Activated CD8-positive, alpha-beta memory T cell treated with anti-CD3 and anti-CD28 coated beads, Interleukin-2, amount 50 U/mL, for 24 hours (primary cell): ENCODE measurements at regions not wholly inside any gene's neighbourhood (a gene's known extent, or its start where the extent isn't known, plus 50 kb on each side); places are given as distances from the start of the nearest gene placed in this dataset.

Experiments
- DNase-seq: peaks from one replicate; pipeline ENCODE4 v3.0.0-alpha.2; 2020; ENCODE audit errors: extremely low read depth

DNA sequence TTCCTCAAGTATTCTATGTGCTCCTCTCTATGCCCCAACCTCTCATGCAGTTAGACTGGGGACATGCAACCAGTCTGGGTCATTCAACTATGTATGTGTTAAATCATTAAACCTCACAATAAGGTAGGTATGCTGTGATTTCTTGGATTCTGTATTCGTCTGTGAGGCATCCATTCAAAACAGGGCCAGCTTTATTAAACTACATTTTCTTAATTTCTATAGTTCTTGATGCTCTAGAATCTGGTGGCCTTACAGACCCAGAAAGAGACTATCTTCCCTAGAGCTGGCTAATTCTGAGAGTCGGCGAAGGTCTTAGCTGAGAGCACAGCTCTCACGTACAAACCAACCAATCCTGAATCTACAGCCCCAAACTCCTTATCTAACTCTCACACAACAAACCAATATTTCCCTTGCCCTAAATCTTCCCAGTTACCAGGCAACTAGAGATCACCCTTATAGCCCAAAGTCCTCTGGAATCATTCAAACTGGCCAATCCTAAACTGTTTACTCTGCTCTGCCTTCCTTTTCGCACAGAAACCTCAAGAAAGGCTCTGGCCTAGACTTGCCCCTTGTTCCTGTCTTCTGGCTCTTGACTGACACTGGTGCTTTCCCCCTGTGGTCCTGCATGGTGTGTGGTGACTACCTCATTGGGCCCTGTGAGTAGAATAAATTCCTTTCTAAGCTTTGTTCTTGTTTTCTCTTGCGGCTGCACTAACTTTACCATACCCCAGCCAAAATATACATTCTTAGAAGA is 203.5 kb upstream of the TET2 start:
- DNase-seq, result no peak

DNA sequence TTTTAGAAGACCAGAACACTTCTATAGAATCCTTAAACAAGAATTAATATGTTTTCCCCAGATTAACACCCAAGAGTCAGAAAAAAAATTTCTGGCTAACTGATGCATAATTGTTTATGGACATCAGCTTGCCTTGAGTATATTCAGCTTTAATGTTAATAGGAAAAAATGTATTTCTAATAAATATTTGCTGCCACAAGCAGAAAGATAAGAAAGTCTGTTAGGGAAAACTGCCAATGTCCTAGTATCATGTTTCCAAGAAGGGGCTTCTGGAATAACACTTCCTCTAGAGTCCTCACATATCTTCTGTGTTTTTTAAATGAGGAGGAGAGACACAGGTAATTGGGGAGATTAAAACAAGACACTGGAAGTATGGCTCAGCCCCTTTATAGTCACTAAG is 202.1 kb upstream of the TET2 start:
- DNase-seq, result no peak

DNA sequence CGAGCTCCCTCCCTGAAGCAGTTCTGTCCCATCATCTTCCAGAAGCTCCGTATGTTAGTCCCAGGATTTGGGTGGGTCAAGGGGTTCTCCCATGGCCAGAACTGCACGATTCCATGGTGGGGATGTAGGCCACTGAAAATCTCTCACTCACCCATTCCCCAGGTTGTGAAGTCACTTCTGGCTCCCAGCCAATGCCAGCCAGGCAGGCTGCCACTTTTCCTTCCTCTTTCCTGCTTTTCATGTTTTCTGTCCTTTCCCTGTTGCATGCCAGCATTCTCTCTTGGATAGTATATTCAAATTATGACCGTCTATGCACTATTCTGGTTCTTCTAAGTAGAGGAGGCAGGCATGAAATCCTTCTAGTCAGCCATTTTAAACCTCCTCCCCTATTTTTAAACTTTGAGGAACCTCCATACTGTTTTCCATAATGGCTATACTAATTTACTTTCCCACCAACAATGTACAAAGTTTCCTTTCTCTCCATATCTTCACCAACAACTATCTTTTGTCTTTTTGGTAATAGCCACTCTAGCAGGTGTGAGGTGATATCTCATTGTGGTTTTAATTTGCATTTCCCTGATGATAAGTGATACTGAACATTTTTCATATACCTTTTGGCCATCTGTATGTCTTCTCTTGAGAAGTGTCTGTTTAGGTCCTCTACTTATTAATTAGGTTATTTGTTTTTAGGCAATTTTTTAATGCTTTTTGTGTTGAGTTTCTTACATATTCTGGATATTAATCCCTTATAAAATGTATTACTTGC is 182.1 kb upstream of the TET2 start:
- DNase-seq, result no peak

DNA sequence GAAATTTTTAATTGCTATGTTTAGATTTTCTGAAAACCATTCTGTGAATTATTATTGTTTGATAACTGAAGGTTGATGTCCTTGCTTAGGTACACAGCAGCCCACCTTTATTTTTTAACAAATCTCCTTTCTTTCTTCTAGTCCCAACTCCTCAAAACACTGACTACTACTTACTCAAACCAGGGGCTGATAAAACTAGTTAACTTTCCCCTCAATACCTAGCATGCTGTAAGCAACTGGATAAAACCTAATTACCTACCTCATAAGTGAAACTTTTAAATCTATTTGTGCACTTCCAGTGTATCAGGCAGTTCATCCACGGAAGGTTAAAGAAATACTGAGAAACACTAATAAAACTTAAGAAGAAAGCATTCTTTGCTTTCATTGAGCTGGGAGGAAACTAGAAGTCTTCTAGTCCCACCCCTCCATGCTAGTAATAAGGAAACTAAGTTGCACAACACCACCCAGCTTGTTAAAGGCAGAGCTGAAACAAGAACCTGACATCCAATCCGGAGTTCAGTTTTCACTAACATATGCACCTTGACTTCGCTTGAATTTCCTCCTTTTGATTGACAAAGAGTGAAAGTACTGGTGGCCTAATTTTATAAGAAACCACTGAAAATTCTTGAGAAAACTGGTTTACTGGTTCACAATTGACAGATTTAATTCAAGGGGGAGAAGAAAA is 180.2 kb upstream of the TET2 start:
- DNase-seq, result no peak

DNA sequence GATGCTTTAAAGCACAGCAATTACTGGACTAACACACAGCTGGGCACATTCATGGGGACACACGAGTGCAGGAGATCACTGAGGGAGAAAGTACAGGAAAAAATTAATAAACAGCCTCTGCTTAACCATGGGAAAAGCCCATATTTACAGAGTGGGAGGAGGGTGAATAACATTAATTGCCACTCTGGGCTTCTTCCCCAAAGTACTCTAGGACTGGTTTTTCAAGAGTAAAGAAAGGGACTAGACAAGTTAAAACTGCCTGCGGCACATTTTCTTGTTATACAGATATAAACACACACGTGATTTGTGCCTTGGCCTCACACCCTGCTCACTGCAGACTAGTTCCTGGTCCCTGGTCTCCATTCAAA is 179.7 kb upstream of the TET2 start:
- no peak for DNase-seq

DNA sequence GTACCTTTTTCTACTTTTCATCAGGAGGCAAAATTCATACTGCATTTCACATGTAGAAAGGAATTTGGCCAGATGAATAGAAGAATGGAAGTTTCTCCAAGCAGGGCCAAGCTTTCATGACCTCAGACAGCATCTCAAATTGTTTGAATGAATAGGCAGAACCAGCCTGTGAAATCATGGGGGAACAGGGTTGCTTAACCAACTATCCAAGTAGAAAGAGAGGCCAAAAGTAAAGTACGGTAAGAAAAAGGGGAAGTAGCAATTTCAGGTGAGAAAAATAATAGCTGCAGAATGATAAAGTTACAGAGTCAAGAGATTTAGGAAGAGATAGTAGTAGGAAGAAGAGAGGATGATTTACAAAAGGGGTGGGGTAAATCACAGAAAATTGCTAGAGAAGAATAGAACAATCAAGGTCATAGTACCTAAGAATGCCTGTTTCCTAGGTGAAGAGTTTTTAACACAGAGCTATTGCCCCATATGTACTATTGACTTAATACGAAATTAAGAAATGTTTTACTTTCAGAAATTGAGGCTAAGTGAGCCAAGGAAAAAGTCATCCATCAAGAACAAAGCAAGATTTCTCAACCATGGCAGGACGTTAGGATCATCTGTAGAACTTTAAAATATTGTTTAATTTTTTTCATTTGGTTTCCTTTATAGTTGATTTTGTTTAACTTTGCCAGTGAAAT is 177.1 kb upstream of the TET2 start:
- no peak for DNase-seq

DNA sequence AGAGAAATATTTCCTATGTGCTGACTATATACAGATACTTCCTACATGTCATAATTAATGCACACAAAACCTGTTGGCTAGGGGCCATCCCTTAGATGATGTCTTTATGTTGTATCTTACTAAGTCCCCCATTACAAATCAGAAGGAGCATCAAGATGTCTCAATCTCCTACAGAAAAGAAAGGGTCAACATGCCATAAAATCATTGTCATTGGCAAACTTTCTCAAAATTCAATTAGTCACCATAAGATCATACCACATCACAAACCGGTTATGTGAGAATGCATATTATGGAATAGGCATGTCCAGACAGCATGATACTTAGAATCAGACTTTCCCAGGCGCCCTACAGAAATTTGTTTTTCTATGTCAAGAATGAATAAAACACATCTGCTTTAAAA is 175.2 kb upstream of the TET2 start:
- no peak for DNase-seq

DNA sequence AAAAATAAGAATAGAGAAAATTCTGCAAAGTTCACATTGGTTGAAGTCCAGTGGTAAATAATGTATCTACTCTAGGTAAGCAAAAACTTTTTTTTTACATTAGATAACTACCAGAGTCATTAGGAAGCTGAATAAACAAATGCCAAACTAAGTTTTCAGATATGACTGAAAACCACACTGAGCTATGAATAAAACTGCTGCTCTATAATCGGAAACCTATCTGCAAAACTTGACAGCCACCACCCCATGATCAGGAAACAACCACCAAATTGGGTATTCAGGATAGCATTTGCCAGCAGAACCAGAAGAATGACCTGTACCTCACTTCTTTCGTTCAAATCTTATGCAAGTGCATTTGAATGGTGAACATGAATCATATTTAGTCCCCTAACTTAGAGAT is 173.0 kb upstream of the TET2 start:
- no peak for DNase-seq

DNA sequence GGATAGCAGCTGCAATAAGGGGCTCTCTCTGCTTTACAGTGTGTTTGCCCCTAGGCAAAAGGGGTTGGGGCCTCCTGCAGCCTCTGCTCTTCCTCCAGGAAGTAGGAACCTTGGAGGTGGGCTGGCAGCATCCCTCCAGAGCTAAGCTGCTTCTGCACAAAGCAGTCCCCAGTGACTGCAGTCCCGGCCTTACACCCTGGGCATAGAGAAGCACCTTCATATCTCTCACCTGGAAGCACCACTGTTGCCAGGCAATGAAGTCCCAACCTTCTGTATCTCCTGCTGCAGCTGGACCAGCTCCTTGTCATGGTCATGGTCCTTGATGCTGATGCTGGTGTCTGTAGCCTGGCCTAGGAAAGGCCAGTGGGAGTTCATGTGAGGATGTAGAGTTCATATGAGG is 171.1 kb upstream of the TET2 start:
- DNase-seq, result no peak

DNA sequence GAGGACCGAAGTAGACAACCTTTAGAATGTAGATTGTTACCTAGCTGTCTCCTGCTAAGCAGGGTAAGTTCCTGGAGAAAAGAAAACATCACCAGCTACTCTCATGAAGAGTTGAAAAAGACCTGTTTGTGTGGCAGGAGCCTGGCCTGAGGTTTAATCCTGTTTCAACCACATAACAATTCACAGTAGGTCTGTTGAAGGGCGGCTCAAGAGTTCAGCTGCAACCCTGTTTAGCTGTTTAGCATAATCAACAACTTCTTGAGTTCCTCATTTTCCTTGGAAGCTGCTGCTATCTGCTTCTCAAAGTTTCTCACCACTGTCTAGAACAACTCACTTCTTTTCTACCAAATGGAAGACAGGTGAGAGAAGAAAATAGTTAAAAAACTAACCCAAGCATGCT is 170.4 kb upstream of the TET2 start:
- no peak for DNase-seq

DNA sequence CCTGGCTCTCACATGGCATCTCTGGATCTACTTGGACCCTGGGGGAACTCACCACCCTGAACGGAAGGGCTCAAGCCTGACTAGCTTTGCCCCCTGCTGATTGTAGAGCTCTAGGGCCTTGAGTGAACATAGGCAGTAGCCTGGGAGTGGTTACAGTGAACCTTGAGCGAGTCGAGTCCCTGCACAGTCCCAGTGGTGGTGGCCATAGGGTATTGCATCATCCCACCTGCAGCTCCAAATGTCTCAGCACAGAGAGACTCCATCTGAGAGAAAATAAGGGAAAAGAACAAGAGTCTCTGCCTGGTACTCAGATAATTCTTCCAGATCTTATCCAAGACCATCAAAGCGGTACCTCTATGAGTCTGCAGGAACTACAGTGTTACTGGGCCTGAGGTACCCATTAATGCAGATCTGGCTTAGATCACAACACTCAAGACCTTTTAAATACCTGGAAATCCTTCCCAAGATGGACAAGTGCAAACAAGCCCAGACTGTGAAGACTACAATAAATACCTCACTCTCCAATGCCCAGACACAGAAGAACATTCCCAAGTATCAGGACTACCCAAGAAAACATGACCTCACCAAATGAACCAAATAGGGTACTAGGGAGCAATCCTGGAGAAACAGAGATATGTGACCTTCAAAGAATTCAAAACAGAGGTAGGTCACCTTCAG is 167.5 kb upstream of the TET2 start:
- DNase-seq, result no peak

DNA sequence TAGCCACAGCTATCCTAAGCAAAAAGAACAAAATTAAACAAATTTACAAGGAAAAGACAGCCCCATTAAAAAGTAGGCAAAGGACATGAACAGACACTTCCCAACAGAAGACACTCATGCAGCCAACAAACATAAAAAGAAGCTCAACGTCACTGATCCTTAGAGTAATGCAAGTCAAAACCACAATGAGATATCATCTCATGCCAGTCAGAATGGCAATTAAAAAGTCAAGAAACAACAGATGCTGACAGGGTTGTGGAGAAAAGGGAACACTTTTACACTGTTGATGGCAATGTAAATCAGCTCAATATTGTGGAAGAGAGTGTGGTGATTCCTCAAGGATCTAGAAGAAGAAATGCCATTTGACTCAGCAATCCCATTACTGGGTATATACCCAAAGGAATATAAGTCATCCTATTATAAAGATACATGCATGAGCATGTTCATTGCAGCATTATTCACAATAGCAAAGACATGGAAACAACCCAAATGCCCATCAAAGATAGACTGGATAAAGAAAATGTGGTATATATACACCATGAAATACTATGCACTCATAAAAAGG is 163.0 kb upstream of the TET2 start:
- no peak for DNase-seq

DNA sequence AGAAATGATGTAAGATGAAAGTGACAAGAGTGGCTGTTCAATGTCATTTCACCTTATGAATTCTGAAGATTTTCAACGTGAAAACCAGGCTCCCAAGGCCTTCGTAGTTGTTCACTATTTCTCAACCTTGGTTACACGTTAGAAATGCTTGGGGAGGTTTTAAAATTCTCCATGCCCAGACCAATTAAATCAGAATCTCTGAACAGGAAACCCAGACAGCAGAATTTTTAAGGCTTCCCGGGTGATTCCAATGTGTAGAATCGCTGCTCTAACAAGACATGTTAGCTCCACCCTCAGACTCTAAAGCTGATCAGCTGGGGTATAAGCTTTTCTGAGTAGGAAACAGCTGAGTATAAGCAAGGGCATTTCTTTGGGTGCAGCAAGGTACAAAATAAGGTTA is 160.4 kb upstream of the TET2 start:
- DNase-seq, result no peak

DNA sequence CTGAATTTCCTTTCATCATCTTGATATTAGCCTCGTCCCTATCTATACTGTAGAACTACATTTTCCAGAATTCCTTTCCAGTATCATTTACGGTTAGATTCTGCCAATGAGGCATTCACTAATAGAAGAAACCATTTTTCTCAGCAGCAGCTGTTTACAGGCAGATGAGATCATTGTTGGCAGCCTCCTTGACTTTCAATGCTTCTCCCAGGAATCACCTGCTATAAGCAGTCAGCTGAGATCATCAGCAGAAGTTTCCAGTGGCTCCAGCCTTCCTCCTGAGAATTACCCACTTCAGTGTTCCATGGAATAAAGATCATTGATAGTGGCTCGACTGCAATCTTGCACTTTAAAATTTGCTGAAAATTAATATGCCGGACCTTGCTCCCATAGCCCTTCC is 157.3 kb upstream of the TET2 start:
- no peak for DNase-seq

DNA sequence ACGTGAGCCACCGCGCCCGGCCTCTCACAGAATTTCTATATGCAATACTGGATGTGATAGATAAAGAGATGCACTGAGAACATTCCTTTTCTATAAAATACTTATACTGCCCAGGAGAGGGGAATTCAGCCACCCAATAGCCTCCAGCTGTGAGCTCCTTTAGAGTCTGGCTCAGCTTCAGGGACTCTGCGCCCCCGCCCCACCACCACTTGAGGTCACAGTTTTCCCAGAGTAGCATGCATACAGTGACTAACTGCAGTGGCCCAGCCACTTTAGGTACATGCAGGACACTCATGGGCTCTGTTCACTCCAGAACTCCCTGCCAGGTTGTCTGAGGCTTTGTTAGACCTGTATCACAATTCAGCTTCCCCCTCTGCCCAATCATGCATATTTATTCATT is 144.4 kb upstream of the TET2 start:
- no peak for DNase-seq

DNA sequence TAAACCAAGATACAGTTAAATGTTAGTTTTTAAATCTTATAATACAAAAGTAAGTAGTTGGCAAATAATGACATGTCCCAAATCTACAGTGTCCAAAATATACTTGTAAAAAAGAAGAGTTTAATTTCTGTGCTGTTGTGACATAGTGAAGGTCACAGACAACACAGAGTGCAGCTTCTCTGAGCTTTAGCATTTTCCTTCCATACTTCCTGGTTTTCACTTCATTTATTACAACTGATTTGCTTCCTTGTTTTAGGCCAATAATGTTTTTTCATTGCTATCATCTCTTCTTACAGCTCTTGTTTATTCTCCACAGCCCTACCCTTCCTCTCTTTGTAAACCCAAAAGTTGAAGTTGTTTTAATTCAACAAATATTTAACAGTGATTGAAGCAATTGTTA is 132.4 kb upstream of the TET2 start:
- no peak for DNase-seq

DNA sequence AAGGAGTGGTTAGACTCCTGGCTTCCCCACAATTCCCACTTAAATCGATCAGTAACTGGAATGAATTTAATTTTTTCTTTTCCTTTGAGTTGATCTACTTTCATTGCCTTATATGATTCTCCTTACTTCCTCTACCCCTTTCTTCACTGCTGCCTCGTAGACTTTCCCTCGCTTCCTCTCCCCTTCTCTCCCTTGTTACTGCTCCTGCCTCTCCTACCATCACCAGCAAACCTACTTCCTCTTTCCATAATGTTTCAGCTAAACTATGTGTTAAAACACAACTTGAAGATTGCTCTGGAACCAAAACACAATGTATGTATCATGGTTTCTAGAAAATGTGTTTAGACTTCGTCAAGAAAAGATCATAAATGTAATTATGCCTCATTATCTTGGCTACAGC is 132.0 kb upstream of the TET2 start:
- no peak for DNase-seq

DNA sequence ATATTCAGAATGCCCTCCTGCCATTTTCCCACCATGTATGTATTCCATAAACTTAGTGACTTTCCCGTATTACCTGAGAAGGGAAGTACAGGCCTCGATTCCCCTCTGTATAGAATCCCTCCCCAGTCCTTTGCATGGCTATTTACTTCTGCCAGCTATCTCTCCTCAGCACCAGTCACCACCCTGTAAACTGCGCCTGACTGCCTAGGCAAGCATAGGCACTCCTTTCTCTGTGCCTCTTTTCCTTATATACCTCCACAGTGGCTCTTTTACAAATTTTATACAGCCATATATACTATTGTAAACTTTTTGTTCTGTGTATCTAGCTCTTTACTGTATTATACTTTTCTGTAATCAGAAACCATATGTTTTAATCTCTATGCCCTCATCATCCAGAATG is 130.9 kb upstream of the TET2 start:
- no peak for DNase-seq

DNA sequence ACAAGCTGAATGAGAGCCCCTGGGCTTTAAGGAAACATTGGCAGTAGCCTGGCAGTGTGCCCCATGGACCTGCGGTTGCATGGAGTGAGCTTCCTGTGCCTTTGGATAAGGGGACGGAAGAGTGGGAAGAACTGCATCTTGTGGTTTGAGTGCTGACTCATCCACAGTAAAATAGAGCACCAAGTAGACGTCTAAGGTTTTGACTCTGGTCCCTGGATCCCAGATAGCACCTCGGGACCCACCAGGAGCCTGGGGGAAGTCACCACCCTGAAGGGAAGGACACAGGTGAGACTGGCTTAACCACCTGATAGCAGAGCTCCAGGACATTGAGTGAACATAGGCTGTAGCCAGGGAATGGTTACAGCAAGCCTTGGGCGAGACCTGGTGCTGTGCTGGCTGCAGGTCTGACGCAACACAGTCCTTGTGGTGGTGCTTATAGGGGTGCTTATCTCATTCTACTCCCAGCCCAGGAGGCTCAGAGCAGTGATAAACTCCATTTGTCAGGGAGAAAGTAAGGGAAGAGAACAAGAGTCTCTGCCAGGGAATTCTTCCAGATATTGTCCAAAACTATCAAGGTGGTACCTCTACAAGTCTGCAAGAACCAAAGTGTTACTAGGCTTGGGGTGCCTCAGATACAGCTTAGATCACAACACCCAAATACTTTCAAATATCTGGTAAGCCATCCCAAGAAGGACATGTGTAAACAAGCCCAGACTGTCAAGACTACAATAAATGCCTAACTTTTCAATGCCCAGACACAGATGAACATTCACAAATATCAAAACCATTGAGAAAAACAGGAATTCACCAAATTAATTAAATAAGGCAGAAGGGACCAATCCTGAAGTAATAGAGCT is 123.6 kb upstream of the TET2 start:
- no peak for DNase-seq

DNA sequence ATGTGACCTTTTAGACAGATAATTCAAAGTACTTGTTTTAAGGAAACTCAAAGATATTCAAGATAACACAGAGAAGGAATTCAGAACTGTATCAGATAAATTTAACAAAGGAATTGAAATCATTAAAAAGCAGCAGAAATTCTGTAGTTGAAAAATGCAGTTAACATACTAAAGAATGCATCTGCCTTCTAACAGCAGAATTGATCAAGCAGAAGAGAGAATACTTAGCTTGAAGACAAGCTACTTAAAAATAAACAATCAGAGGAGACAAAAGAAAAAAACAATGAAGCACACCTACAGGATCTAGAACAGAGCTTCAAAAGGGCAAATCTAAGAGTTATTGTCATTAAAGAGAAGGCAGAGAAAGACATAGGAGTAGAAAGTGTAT is 123.0 kb upstream of the TET2 start:
- DNase-seq, result no peak
